ENCODE measurements at regions not wholly inside any gene's neighbourhood (a gene's known extent, or its start where the extent isn't known, plus 50 kb on each side); places are given as distances from the start of the nearest gene placed in this dataset.

GRCh38 chr9:95763006-95763405 lies 112.5 kb upstream of the ERCC6L2 start:
- TF ChIP-seq CTCF (IDR thresholded peaks at IDR 0.05) (no peak), EZH2 (IDR thresholded peaks at IDR 0.05; ENCODE audit: borderline replicate concordance, insufficient read depth, low read depth, low read length, poor library complexity, severe bottlenecking) (no peak)
